Panc1 (cell line): ENCODE measurements at regions not wholly inside any gene's neighbourhood (a gene's known extent, or its start where the extent isn't known, plus 50 kb on each side); places are given as distances from the start of the nearest gene placed in this dataset.

Source experiments
- ATAC-seq: fragments of 200-7000 bp; cut with Tn5 transposase; 2 replicates; pipeline ENCODE4 v1.9.1; 2020; ENCODE audit warnings: mild to moderate bottlenecking, moderate library complexity
- BruUV-seq: library from RNA; stranded (reverse); fragments of 400-500 nt; replicated peaks from 2 replicates; lab custom pipeline; 2021; lab: Mats Ljungman, UMichigan
- CTCF ChIA-PET: fragments of 300-600 bp; sonication (Branson Sonifier 250); formaldehyde crosslinking; loops from one replicate; lab custom pipeline; 2022; ENCODE audit warnings: antibody characterized with exemption; lab: Charles Lee
- POLR2A ChIA-PET: fragments of 300-600 bp; sonication (Branson Sonifier 250); formaldehyde crosslinking; loops from one replicate; lab custom pipeline; 2022; ENCODE audit warnings: antibody characterized with exemption; lab: Charles Lee
- DNase-seq: peaks from one replicate; pipeline ENCODE4 v3.0.0-alpha.2; 2010; ENCODE audit warnings: low read depth, low spot score
- H3K27ac ChIP-seq: 2 replicates; pipeline ENCODE4 v1.5.1; 2011; ENCODE audit warnings: mild to moderate bottlenecking, low read length, inconsistent platforms
- H3K27me3 ChIP-seq: fragments of 200-500 bp; sonication (Bioruptor generic); 2 replicates; pipeline ENCODE4 v1.6.0; 2014; ENCODE audit warnings: low read length, inconsistent platforms; ENCODE audit not compliant: control insufficient read depth, insufficient read depth
- H3K36me3 ChIP-seq: fragments of 200-500 bp; sonication (Bioruptor generic); 2 replicates; pipeline ENCODE4 v1.5.1; 2014; ENCODE audit warnings: inconsistent platforms, mild to moderate bottlenecking, low read length, moderate library complexity; ENCODE audit not compliant: control insufficient read depth, insufficient read depth
- H3K4me1 ChIP-seq: 2 replicates; pipeline ENCODE4 v1.5.1; 2011; ENCODE audit warnings: inconsistent platforms, mild to moderate bottlenecking, low read length, moderate library complexity; ENCODE audit not compliant: control insufficient read depth, insufficient read depth
- H3K4me3 ChIP-seq, 2 experiments: 2 replicates each; pipeline ENCODE4 v1.5.1; 2011 to 2012; ENCODE audit warnings: low read depth in 2 of 2, low read length in 2 of 2, mild to moderate bottlenecking in 2 of 2, inconsistent platforms in 1 of 2, moderate library complexity in 1 of 2
- H3K9me3 ChIP-seq: fragments of 200-500 bp; sonication (Bioruptor generic); 2 replicates; pipeline ENCODE4 v1.5.1; 2014; ENCODE audit warnings: low read depth, mild to moderate bottlenecking, inconsistent platforms, low read length, moderate library complexity; ENCODE audit not compliant: control insufficient read depth, insufficient read depth
- POLR2AphosphoS5 ChIP-seq: IDR thresholded peaks from 2 replicates; pipeline ENCODE4 v1.6.1; 2012; ENCODE audit warnings: mild to moderate bottlenecking, low read depth, low read length, moderate library complexity
- REST ChIP-seq, 2 experiments: IDR thresholded peaks; 2 replicates each; pipeline ENCODE4 v1.6.1; 2011 to 2012; ENCODE audit warnings: low read depth in 2 of 2, control low read depth in 1 of 2, low read length in 1 of 2, mild to moderate bottlenecking in 1 of 2, moderate library complexity in 1 of 2; ENCODE audit not compliant: insufficient read depth in 1 of 2
- SIN3A ChIP-seq: IDR thresholded peaks from 2 replicates; pipeline ENCODE4 v1.6.1; 2012; ENCODE audit warnings: low read depth, mild to moderate bottlenecking, low read length, moderate library complexity, borderline replicate concordance; ENCODE audit not compliant: insufficient read depth
- TCF7L2 ChIP-seq: IDR thresholded peaks from 2 replicates; pipeline ENCODE4 v1.6.1; 2011; ENCODE audit warnings: mild to moderate bottlenecking, low read depth, low read length, inconsistent platforms
- in situ Hi-C: cut with HindIII; loops from 2 replicates; pipeline ENCODE4 v1.10.0; 2016; ENCODE audit warnings: low sequenced_read_pairs, low pct_unique_long_range_greater_than_20kb
- intact Hi-C: fragments of 100-400 bp; cut with micrococcal nuclease; formaldehyde crosslinking; loops from one replicate; pipeline ENCODE4 v1.10.0; 2022; ENCODE audit not compliant: unreplicated experiment
- TF ChIP-seq, protein P1 (sequence below): fragments of 450-650 bp; IDR thresholded peaks from 2 replicates; pipeline ENCODE4 v1.5.1; 2017; ENCODE audit warnings: mild to moderate bottlenecking

DNA sequence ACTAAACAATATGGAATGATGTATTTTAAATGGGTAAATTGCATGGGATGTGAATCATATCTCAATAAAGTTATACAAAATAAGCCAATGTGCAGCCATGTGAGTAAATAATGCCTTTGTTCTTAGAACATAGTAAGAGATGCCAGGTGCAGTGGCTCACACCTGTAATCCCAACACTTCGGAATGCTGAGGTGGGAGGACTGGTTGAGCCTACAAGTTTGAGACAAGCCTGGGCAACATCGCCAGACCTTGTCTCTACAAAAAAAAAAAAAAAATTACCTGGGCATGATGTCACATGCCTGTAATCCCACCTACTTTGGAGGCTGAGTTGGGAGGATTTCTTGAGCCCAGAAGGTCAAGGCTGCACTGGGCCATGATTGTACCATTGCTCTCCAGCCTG, 230.7 kb downstream of the RFC3 start:
- DNase-seq (no peak), ATAC-seq (no peak)
- no TSS peak for BruUV-seq
- H3K27me3 ChIP-seq = no peaks in the 10 kb centered on the region
- ChIA-PET POLR2A (no interaction called here), CTCF (no interaction called here)
- H3K9me3 ChIP-seq = no peaks in the 10 kb centered on the region
- TF ChIP-seq REST (IDR thresholded peaks at IDR 0.05; ENCODE audit: insufficient read depth in 1 of 2, low read depth in 2 of 2, low read length in 1 of 2) = no peak
- TF ChIP-seq, protein P1, sequence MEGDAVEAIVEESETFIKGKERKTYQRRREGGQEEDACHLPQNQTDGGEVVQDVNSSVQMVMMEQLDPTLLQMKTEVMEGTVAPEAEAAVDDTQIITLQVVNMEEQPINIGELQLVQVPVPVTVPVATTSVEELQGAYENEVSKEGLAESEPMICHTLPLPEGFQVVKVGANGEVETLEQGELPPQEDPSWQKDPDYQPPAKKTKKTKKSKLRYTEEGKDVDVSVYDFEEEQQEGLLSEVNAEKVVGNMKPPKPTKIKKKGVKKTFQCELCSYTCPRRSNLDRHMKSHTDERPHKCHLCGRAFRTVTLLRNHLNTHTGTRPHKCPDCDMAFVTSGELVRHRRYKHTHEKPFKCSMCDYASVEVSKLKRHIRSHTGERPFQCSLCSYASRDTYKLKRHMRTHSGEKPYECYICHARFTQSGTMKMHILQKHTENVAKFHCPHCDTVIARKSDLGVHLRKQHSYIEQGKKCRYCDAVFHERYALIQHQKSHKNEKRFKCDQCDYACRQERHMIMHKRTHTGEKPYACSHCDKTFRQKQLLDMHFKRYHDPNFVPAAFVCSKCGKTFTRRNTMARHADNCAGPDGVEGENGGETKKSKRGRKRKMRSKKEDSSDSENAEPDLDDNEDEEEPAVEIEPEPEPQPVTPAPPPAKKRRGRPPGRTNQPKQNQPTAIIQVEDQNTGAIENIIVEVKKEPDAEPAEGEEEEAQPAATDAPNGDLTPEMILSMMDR = no peak
- no peak for TF ChIP-seq SIN3A
- no peak for TF ChIP-seq POLR2AphosphoS5
- TF ChIP-seq TCF7L2 = no peak
- H3K4me1 ChIP-seq = no peaks in the 10 kb centered on the region
- in situ Hi-C loops = no loop called here
- H3K36me3 ChIP-seq = no peaks in the 10 kb centered on the region
- H3K27ac ChIP-seq = no peak overlapping the region
- H3K4me3 ChIP-seq = no peak overlapping the region
- intact Hi-C loops = no loop called here

- Histone ChIP-seq H3K4me1 (no peaks in the 10 kb centered on the region), H3K9me3 (no peaks in the 10 kb centered on the region), H3K27me3 (no peaks in the 10 kb centered on the region), H3K27ac (no peak overlapping the region), H3K36me3 (no peaks in the 10 kb centered on the region), H3K4me3 (no peak overlapping the region)
- in situ Hi-C loops (no loop called here), intact Hi-C loops (no loop called here)
- DNase-seq (no peak), ATAC-seq (no peak)
- no TSS peak for BruUV-seq
- CTCF ChIA-PET = no interaction called here
- POLR2A ChIA-PET = no interaction called here
- TF ChIP-seq, protein P1 = no peak
- TF ChIP-seq SIN3A = no peak
- no peak for TF ChIP-seq POLR2AphosphoS5
- no peak for TF ChIP-seq REST (IDR thresholded peaks at IDR 0.05; ENCODE audit: insufficient read depth in 1 of 2, low read depth in 2 of 2, low read length in 1 of 2)
- TF ChIP-seq TCF7L2 = no peak
Measured at GRCh38 chr13:34056733-34057258, 238.8 kb downstream of the RFC3 start.
